Activated T-cell treated with anti-CD3 and anti-CD28 coated beads for 4 hours (primary cell): ENCODE measurements at regions not wholly inside any gene's neighbourhood (a gene's known extent, or its start where the extent isn't known, plus 50 kb on each side); places are given as distances from the start of the nearest gene placed in this dataset.
"Not testable (repeated sequence)": the region's sequence is repeated elsewhere in the genome, so short reads cannot be mapped to it uniquely, and the experiment has no call there.

Source experiments
- DNase-seq: peaks from one replicate; pipeline ENCODE4 v3.0.0-alpha.2; 2020

- no peak for DNase-seq
Measured at GRCh38 chr4:124139044-124139443, 573.5 kb downstream of the ANKRD50 start.

- no peak for DNase-seq
Measured at GRCh38 chr4:124143632-124144031, 568.9 kb downstream of the ANKRD50 start.

- no peak for DNase-seq
Measured at GRCh38 chr4:124144238-124144654, 568.3 kb downstream of the ANKRD50 start.

GRCh38 chr4:124146068-124146467 is 566.5 kb downstream of the ANKRD50 start:
- DNase-seq, result no peak

GRCh38 chr4:124151031-124151430 is 561.5 kb downstream of the ANKRD50 start:
- no peak for DNase-seq

- no peak for DNase-seq
Measured at GRCh38 chr4:124152132-124152531, 560.4 kb downstream of the ANKRD50 start.

GRCh38 chr4:124155239-124155638 is 557.3 kb downstream of the ANKRD50 start:
- DNase-seq, result no peak

GRCh38 chr4:124157396-124158083 is 555.0 kb downstream of the ANKRD50 start:
- DNase-seq, result no peak

GRCh38 chr4:124163401-124163800 is 549.1 kb downstream of the ANKRD50 start:
- DNase-seq, result no peak

GRCh38 chr4:124167602-124168001 is 544.9 kb downstream of the ANKRD50 start:
- no peak for DNase-seq

- DNase-seq, result not testable (repeated sequence)
Measured at GRCh38 chr4:124169524-124169923, 543.0 kb downstream of the ANKRD50 start.

- DNase-seq, result no peak
Measured at GRCh38 chr4:124173912-124174311, 538.6 kb downstream of the ANKRD50 start.

- DNase-seq, result no peak
Measured at GRCh38 chr4:124177647-124178425, 534.7 kb downstream of the ANKRD50 start.

GRCh38 chr4:124178449-124179021 is 534.0 kb downstream of the ANKRD50 start:
- DNase-seq, result no peak

GRCh38 chr4:124179506-124180186 is 532.9 kb downstream of the ANKRD50 start:
- no peak for DNase-seq

GRCh38 chr4:124181039-124181438 is 531.5 kb downstream of the ANKRD50 start:
- DNase-seq, result no peak

- no peak for DNase-seq
Measured at GRCh38 chr4:124183231-124183630, 529.3 kb downstream of the ANKRD50 start.

- no peak for DNase-seq
Measured at GRCh38 chr4:124183926-124184325, 528.6 kb downstream of the ANKRD50 start.

GRCh38 chr4:124184792-124185191 is 527.7 kb downstream of the ANKRD50 start:
- DNase-seq, result no peak

- DNase-seq, result no peak
Measured at GRCh38 chr4:124188595-124188994, 523.9 kb downstream of the ANKRD50 start.

- DNase-seq, result no peak
Measured at GRCh38 chr4:124189545-124189944, 523.0 kb downstream of the ANKRD50 start.

- DNase-seq, result no peak
Measured at GRCh38 chr4:124191329-124191728, 521.2 kb downstream of the ANKRD50 start.

- no peak for DNase-seq
Measured at GRCh38 chr4:124192544-124192943, 520.0 kb downstream of the ANKRD50 start.
